CD4-positive, alpha-beta T cell treated with Interleukin-4 for 1 hour (primary cell): ENCODE measurements at regions not wholly inside any gene's neighbourhood (a gene's known extent, or its start where the extent isn't known, plus 50 kb on each side); places are given as distances from the start of the nearest gene placed in this dataset.
"Not testable (repeated sequence)": the region's sequence is repeated elsewhere in the genome, so short reads cannot be mapped to it uniquely, and the experiment has no call there.

Experiments
- DNase-seq, 2 donors: peaks; one replicate each; pipeline ENCODE4 v3.0.0-alpha.2; 2020 to 2022

- no peak for DNase-seq
Measured at GRCh38 chr5:130937046-130937445, 228.0 kb downstream of the HINT1 start.

GRCh38 chr5:130923543-130924124 lies 241.4 kb downstream of the HINT1 start:
- no peak for DNase-seq

GRCh38 chr5:130912088-130912487 lies 253.0 kb downstream of the HINT1 start:
- no peak for DNase-seq

DNA sequence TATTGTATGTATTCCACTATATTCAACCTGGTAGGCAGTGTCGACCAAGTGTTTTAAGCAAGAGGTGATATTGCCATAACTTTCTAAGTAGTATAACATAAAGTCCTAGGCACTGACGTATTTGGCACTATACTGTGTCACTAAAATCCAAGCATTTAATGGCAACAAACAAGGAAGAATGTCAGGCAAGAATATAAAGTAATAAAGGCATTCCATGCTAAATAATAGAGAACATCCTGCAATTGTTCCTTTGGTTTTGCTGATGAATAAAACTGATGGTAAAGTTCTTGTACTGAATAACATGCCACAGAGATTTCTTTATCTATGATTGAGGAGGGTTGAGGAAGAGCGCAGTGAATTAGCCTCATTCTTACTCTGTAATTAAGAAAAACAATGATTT lies 256.9 kb downstream of the HINT1 start:
- DNase-seq: no peak

GRCh38 chr5:130897537-130898195 lies 267.4 kb downstream of the HINT1 start:
- DNase-seq: not testable (repeated sequence)

GRCh38 chr5:130897181-130897536 lies 267.9 kb downstream of the HINT1 start:
- not testable (repeated sequence) for DNase-seq

DNA sequence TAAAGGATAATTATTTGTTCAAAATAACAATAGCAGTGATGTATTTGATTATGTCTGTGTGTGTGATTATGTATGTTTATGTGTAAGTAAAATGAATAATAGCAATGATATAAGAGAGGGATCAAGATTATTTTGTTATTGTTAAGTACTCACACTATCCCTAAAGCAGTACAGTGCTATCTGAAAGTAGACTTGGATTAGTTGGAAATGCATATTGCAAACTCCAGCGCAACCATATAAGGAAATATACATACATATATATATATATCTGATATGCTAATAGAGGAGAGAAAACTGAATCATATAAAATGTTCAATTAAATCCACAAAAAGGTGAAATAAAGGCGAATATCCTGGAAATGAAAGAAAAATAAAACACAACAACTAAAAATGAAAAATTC lies 268.4 kb downstream of the HINT1 start:
- no peak for DNase-seq

DNA sequence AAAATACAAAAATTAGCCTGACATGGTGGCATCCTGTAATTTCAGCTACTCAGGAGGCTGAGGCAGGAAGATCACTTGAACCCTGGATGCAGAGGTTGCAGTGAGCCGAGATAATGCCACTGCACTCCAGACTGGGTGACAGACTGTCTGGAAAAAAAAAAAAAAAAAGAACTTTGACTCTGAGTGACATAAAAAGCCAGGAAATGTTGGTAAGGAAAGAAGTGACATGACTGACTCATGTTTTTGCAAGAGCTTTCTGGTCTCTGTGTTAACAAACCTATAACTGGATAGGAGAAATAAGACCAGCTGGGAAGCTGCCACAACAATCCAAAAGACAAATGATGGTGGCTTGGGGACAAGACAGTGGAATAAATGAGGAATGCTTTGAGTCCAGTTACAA lies 272.1 kb downstream of the HINT1 start:
- no peak for DNase-seq

GRCh38 chr5:130890610-130891009 lies 274.4 kb downstream of the HINT1 start:
- no peak for DNase-seq

DNA sequence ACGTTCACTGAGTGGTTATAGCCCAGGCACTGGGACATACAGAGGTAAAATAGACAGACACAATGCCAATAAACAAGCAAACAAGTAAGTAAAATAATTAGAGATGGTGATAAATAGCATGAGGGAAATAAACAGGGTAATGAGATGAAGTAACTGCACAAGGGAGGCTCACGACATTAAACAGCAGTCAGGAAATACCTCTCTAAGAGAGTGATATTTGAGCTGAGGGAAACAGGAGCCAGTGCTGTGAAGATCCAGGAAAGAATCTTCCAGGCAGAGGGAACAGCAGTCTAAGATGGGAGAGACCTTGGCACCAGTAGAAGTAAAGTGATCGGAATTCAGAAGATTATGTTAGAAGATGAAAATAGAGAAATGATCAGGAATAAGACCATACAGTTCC lies 279.4 kb downstream of the HINT1 start:
- no peak for DNase-seq

DNA sequence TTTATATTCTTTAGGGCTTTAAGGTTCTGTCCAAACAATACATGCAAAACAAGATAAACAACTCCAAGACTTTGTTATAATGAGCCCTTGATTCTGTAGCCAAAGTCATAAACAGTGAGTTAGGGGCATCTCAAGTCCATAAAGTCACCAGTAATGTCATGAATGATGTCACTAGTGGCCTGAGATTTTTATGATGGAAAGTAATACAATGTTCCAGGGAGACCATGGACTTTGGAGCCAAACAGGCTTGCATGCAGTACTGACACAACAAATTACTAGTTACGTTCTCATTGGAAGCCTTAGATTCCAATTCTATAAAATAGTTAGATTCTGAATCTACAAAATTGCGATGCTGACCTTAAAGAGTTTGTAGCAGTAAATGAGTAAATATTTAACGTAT lies 280.0 kb downstream of the HINT1 start:
- no peak for DNase-seq

- DNase-seq: no peak
Measured at GRCh38 chr5:130884023-130884422, 281.0 kb downstream of the HINT1 start.

- DNase-seq: no peak
Measured at GRCh38 chr5:130875656-130876055, 289.4 kb downstream of the HINT1 start.

GRCh38 chr5:130874861-130875417 lies 290.1 kb downstream of the HINT1 start:
- no peak for DNase-seq

- DNase-seq: peak; percentile 24 to 62
Measured at GRCh38 chr5:130871346-130872086, 293.5 kb downstream of the HINT1 start.

- no peak for DNase-seq
Measured at GRCh38 chr5:130870691-130871090, 294.4 kb downstream of the HINT1 start.

DNA sequence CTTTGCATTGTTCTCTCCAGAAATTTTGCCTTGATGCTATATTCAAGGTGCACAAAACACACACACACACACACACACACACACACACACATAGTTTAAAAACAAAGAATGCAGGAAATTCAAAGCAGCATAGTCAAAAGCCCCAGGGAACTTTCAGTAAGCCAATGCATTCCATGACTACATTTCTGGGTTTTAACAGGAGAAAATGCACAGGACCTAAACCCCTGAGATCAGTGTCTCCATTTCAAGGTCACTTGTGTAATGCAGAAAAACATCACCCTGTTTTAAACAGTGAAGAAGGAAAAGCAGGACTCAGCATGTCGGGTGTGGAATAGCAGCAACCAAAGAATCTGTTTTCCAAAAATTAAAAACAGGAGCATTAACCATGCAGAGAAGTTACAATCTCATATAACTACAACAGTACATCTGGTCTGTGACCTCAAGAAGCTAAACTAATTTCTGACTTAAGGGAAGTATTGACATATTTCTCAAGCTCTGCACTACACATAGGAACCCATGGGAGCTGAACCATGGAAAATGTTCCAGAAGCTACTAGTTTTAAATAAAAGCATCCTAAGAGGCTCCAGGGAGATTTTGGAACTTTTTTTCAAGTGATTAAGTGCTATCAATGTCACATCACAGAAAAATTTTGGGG lies 296.7 kb downstream of the HINT1 start:
- no peak for DNase-seq

DNA sequence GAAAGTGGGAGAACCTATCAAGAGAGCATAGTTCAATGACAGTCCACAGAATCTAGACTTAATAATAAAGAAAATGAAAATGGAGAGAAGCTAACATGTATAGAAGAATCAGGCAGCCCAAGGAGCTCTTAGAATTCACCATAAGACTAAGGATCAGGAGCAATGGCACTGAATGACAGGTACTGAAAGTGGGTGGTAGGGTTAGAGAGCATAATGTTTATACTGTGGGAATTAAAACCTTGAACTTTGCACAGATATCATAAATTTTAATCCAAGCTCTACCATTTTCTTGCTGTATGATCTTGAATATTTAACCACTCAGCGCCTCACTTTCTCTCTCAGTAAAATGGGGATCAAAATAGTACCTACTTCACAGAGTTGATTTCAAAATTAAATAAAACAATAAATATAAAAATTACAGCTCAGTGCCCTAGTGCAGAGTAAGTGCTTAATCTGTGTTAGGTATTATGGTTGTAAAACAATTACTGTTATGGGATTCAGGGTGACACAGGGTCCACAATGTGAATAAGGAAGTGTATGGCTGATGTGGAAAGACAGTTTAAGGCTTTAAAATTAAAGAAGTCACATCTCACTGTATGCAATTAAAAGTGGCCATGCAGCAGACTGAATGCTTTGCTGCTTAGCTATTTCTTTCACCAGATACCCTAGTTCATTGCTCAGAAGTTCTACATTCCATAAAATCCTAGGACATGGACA lies 319.8 kb downstream of the HINT1 start:
- no peak for DNase-seq

DNA sequence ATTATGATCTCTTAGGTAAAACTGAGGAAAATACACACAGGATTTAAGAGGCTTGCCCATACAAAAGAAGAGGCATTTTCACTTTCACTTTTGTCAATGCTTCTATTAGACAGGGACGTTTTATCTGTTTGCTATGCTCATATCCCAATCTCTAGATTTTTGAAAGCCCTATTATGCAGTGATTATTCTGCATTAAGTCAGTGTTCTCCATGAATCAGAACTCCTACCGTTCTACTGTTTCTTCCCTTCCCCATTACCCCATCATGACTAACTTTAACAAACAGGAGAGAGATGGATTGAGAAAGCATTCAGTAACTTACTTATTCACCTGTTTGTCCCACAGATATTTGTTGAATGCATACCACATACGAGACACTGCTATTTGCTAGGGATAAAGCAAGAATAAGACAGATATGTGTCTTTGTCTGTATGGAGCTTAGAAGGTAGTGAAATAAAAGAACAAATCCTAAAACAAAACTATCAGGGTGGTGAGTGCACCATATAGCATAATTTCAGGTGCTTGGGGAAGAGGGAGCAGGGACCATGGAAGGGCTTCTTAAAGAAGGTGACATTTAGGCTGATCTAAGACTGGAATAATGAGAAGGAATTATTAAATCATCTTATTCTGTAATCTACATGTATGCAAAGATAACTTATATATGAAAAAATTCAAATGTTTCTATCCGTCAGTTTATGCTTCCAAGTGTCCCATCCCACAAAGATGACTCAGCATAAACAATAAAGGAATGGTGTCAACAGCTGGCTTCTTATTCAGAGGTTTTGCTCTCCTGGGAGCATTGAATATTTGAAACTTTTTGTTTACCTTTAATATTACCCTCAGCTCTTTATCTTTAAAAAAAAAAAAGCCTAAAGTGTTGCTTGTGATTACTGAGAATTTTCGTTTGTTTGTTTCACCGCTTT lies 328.1 kb downstream of the HINT1 start:
- DNase-seq: peak in 1 of 2 donors; percentile 15

DNA sequence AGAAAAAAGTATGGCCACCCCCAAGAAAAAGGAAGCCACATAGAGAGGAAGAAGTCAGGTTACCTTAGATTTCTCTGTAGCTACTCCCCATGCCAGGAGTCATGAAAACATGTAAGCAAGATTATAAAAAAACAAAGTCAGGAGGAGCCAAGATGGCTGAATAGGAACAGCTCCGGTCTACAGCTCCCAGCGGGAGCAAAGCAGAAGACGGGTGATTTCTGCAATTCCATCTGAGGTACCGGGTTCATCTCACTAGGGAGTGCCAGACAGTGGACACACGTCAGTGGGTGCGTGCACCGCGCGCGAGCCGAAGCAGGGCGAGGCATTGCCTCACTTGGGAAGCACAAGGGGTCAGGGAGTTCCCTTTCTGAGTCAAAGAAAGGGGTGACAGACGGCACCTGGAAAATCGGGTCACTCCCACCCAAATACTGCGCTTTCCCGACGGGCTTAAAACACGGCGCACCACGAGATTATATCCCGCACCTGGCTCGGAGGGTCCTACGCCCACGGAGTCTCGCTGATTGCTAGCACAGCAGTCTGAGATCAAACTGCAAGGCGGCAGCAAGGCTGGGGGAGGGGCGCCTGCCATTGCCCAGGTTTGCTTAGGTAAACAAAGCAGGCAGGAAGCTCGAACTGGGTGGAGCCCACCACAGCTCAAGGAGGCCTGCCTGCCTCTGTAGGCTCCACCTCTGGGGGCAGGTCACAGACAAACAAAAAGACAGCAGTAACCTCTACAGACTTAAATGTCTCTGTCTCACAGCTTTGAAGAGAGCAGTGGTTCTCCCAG lies 347.3 kb downstream of the HINT1 start:
- peak in 1 of 2 donors; percentile 7 for DNase-seq

GRCh38 chr5:130815246-130815645 lies 349.8 kb downstream of the HINT1 start:
- DNase-seq: no peak
